Fibroblast of lung (primary cell): ENCODE measurements at regions not wholly inside any gene's neighbourhood (a gene's known extent, or its start where the extent isn't known, plus 50 kb on each side); places are given as distances from the start of the nearest gene placed in this dataset.

Experiments used
- DNase-seq, 2 donors: peaks; one replicate each; pipeline versions ENCODE4 v3.0.0 to v3.0.0-alpha.2; 2010; ENCODE audit warnings: low read depth in 2 of 2
- H2AFZ ChIP-seq: 2 replicates; pipeline ENCODE4 v1.5.1; 2012; ENCODE audit warnings: low read length, control low read depth, inconsistent platforms
- H3K27ac ChIP-seq: 2 replicates; pipeline ENCODE4 v1.5.1; 2011; ENCODE audit warnings: low read length, control low read depth; ENCODE audit not compliant: insufficient read depth
- H3K27me3 ChIP-seq: 2 replicates; pipeline ENCODE4 v1.5.1; 2011; ENCODE audit warnings: mild to moderate bottlenecking, low read length; ENCODE audit not compliant: control insufficient read depth, insufficient read depth
- H3K36me3 ChIP-seq: 2 replicates; pipeline ENCODE4 v1.5.1; 2011; ENCODE audit warnings: low read length; ENCODE audit not compliant: control insufficient read depth, insufficient read depth
- H3K4me1 ChIP-seq: 2 replicates; pipeline ENCODE4 v1.5.1; 2011; ENCODE audit warnings: low read length; ENCODE audit not compliant: control insufficient read depth, insufficient read depth; ENCODE audit errors: extremely low read depth
- H3K4me2 ChIP-seq: 2 replicates; pipeline ENCODE4 v1.5.1; 2011; ENCODE audit warnings: low read length, control low read depth; ENCODE audit not compliant: insufficient read depth; ENCODE audit errors: extremely low read depth
- H3K4me3 ChIP-seq, 4 experiments: fragments of 200-600 bp in 1 of 4; sonication (generic) in 1 of 4; replicated peaks in 1 of 4; 2 replicates each; pipeline ENCODE4 v1.5.1; 2011 to 2016; ENCODE audit warnings: low read length in 4 of 4, low read depth in 3 of 4, mild to moderate bottlenecking in 3 of 4, control low read depth in 2 of 4, inconsistent platforms in 1 of 4, mixed read lengths in 1 of 4; ENCODE audit not compliant: insufficient read depth in 1 of 4; ENCODE audit errors: control extremely low read depth in 1 of 4
- H3K79me2 ChIP-seq: 2 replicates; pipeline ENCODE4 v1.5.1; 2012; ENCODE audit warnings: mild to moderate bottlenecking, low read length, inconsistent platforms; ENCODE audit not compliant: control insufficient read depth, insufficient read depth
- H3K9ac ChIP-seq: 2 replicates; pipeline ENCODE4 v1.5.1; 2011; ENCODE audit warnings: mild to moderate bottlenecking, low read length, control low read depth; ENCODE audit not compliant: insufficient read depth
- H3K9me3 ChIP-seq: 2 replicates; pipeline ENCODE4 v1.5.1; 2012; ENCODE audit warnings: low read depth, low read length; ENCODE audit not compliant: control insufficient read depth, insufficient read depth
- H4K20me1 ChIP-seq: 2 replicates; pipeline ENCODE4 v1.5.1; 2011; ENCODE audit warnings: low read length; ENCODE audit not compliant: control insufficient read depth, insufficient read depth; ENCODE audit errors: extremely low read depth
- EZH2 ChIP-seq: IDR thresholded peaks from 2 replicates; pipeline ENCODE4 v1.5.1; 2012; ENCODE audit warnings: low read length, control low read depth, mild to moderate bottlenecking; ENCODE audit errors: missing control alignments
- TF ChIP-seq, protein P1 (sequence below), 2 donors: IDR thresholded peaks in 1 of 2; conservative IDR thresholded peaks in 1 of 2; 1 replicate in 1 of 2; 2 replicates in 1 of 2; pipeline ENCODE4 v1.5.1; 2011 to 2012; ENCODE audit warnings: low read length in 2 of 2, control low read depth in 1 of 2, inconsistent platforms in 1 of 2, low read depth in 1 of 2, mild to moderate bottlenecking in 1 of 2

DNA sequence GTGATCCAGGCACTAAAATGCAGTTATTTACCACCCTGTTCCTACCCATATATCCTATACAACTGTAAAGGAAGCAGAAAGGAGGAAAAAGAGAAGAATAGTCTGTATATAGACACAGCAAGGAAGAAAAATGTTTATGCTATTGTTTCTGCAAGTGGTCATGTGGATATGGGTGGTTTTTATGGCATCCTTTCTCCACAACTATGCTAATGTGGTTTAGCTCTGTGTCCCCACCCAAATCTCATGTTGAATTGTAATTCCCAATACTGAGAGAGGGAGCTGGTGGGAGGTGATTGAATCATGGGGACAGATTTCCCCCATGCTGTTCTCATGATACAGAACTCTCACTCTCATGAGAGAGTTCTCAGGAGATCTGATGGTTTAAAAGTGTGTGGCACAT is 439.8 kb downstream of the ZSWIM6 start:
- Histone ChIP-seq H3K27ac (no peak overlapping the region), H3K9ac (no peak overlapping the region), H4K20me1 (no peaks in the 10 kb centered on the region), H3K4me1 (no peaks in the 10 kb centered on the region), H3K79me2 (no peaks in the 10 kb centered on the region), H3K4me2 (no peak overlapping the region), H3K27me3 (peaks cover 4% of the 10 kb centered on the region), H3K9me3 (no peaks in the 10 kb centered on the region), H3K4me3 (no peak overlapping the region), H3K36me3 (no peaks in the 10 kb centered on the region), H2AFZ (no peak overlapping the region)
- TF ChIP-seq, protein P1, sequence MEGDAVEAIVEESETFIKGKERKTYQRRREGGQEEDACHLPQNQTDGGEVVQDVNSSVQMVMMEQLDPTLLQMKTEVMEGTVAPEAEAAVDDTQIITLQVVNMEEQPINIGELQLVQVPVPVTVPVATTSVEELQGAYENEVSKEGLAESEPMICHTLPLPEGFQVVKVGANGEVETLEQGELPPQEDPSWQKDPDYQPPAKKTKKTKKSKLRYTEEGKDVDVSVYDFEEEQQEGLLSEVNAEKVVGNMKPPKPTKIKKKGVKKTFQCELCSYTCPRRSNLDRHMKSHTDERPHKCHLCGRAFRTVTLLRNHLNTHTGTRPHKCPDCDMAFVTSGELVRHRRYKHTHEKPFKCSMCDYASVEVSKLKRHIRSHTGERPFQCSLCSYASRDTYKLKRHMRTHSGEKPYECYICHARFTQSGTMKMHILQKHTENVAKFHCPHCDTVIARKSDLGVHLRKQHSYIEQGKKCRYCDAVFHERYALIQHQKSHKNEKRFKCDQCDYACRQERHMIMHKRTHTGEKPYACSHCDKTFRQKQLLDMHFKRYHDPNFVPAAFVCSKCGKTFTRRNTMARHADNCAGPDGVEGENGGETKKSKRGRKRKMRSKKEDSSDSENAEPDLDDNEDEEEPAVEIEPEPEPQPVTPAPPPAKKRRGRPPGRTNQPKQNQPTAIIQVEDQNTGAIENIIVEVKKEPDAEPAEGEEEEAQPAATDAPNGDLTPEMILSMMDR (conservative IDR thresholded peaks at IDR 0.05 in 1 of 2, IDR thresholded peaks at IDR 0.05 in 1 of 2; ENCODE audit: low read depth in 1 of 2, low read length in 2 of 2): no peak
- TF ChIP-seq EZH2: no peak
- DNase-seq: no peak

DNA sequence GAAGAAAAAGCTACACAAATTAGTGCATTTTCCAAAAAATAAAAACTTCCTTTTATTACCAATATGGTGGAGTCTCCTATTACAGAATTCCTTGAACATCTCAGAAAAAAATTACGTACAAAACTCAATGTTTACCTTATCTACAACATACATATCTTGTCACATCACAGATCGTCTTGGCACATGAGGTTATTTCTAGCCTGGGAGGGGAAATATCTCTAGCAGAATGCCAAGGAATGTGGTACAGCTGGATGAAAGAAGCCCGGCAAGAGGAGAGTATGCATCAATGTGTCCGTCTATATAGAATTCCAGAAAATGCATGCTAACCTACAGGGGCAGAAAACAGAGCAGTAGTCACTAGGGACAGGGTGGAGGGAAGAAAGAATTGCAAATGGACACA is 443.8 kb downstream of the ZSWIM6 start:
- H3K27me3 ChIP-seq: peaks cover 4% of the 10 kb centered on the region
- H3K4me3 ChIP-seq: no peak overlapping the region
- no peak overlapping the region for H3K4me2 ChIP-seq
- H3K4me1 ChIP-seq: no peaks in the 10 kb centered on the region
- no peak for DNase-seq
- H3K79me2 ChIP-seq: no peaks in the 10 kb centered on the region
- no peaks in the 10 kb centered on the region for H3K36me3 ChIP-seq
- no peak overlapping the region for H2AFZ ChIP-seq
- no peak overlapping the region for H3K9ac ChIP-seq
- no peaks in the 10 kb centered on the region for H4K20me1 ChIP-seq
- H3K27ac ChIP-seq: no peak overlapping the region
- H3K9me3 ChIP-seq: no peaks in the 10 kb centered on the region
- TF ChIP-seq, protein P1 (conservative IDR thresholded peaks at IDR 0.05 in 1 of 2, IDR thresholded peaks at IDR 0.05 in 1 of 2; ENCODE audit: low read depth in 1 of 2, low read length in 2 of 2): no peak
- no peak for TF ChIP-seq EZH2

- DNase-seq: no peak
- no peaks in the 10 kb centered on the region for H3K9me3 ChIP-seq
- no peaks in the 10 kb centered on the region for H4K20me1 ChIP-seq
- no peak overlapping the region for H3K27ac ChIP-seq
- H3K27me3 ChIP-seq: peaks cover 4% of the 10 kb centered on the region
- H3K4me3 ChIP-seq: no peak overlapping the region
- H3K4me1 ChIP-seq: no peaks in the 10 kb centered on the region
- no peak overlapping the region for H3K4me2 ChIP-seq
- no peak overlapping the region for H3K9ac ChIP-seq
- H3K79me2 ChIP-seq: no peaks in the 10 kb centered on the region
- TF ChIP-seq, protein P1 (conservative IDR thresholded peaks at IDR 0.05 in 1 of 2, IDR thresholded peaks at IDR 0.05 in 1 of 2; ENCODE audit: low read depth in 1 of 2, low read length in 2 of 2): no peak
- TF ChIP-seq EZH2: no peak
- no peak overlapping the region for H2AFZ ChIP-seq
- H3K36me3 ChIP-seq: no peaks in the 10 kb centered on the region
Observed at GRCh38 chr5:61777292-61777691, 445.2 kb downstream of the ZSWIM6 start.
